WTC11 (cell line): ENCODE measurements at regions not wholly inside any gene's neighbourhood (a gene's known extent, or its start where the extent isn't known, plus 50 kb on each side); places are given as distances from the start of the nearest gene placed in this dataset.

Experiments used
- ATF3 ChIP-seq: sonication (generic); formaldehyde crosslinking; conservative IDR thresholded peaks from 2 replicates; pipeline ENCODE4 v1.8.1; 2022; ENCODE audit warnings: mild to moderate bottlenecking, missing genetic modification reagents
- CTCF ChIP-seq: fragments of 200-600 bp; IDR thresholded peaks from 2 replicates; pipeline ENCODE4 v1.8.0; 2022; ENCODE audit warnings: antibody characterized with exemption
- ETV6 ChIP-seq: sonication (generic); formaldehyde crosslinking; IDR thresholded peaks from 2 replicates; pipeline ENCODE4 v1.8.1; 2022; ENCODE audit warnings: mild to moderate bottlenecking, missing genetic modification reagents
- HMGA2 ChIP-seq: fragments of 250-450 bp; sonication (Bioruptor Pico); IDR thresholded peaks from 2 replicates; pipeline ENCODE4 v1.4.0; 2021; ENCODE audit warnings: mild to moderate bottlenecking, moderate library complexity
- MAX ChIP-seq: sonication (generic); formaldehyde crosslinking; IDR thresholded peaks from 2 replicates; pipeline ENCODE4 v1.8.0; 2022; ENCODE audit warnings: mild to moderate bottlenecking, missing genetic modification reagents
- SP1 ChIP-seq: sonication (generic); formaldehyde crosslinking; conservative IDR thresholded peaks from 2 replicates; pipeline ENCODE4 v1.8.1; 2022; ENCODE audit warnings: missing genetic modification reagents
- TP53 ChIP-seq: sonication (generic); formaldehyde crosslinking; IDR thresholded peaks from 2 replicates; pipeline ENCODE4 v1.8.1; 2023; ENCODE audit warnings: mild to moderate bottlenecking, missing genetic modification reagents
- ZNF219 ChIP-seq: sonication (generic); formaldehyde crosslinking; IDR thresholded peaks from 2 replicates; pipeline ENCODE4 v1.8.0; 2023; ENCODE audit warnings: missing genetic modification reagents, mild to moderate bottlenecking, borderline replicate concordance
- ZNF512 ChIP-seq: sonication (generic); formaldehyde crosslinking; IDR thresholded peaks from 2 replicates; pipeline ENCODE4 v1.8.1; 2022; ENCODE audit warnings: missing genetic modification reagents, borderline replicate concordance

GRCh38 chr4:111198446-111198845 lies 575.6 kb upstream of the PITX2 start:
- TF ChIP-seq ATF3 (CRISPR knock-in tag) (no peak), HMGA2 (CRISPR knock-in tag) (no peak), CTCF (no peak), MAX (CRISPR knock-in tag) (no peak), SP1 (CRISPR knock-in tag) (no peak), TP53 (no peak), ETV6 (CRISPR knock-in tag) (no peak), ZNF512 (CRISPR knock-in tag) (no peak), ZNF219 (CRISPR knock-in tag) (no peak)
